ENCODE measurements at regions not wholly inside any gene's neighbourhood (a gene's known extent, or its start where the extent isn't known, plus 50 kb on each side); places are given as distances from the start of the nearest gene placed in this dataset.

GRCh38 chr13:22738357-22738756 lies 442.4 kb upstream of the SGCG start:
- Histone ChIP-seq H3K4me3 (ENCODE audit: control insufficient read depth in 2 of 3, extremely low read depth in 1 of 3, insufficient read depth in 2 of 3, low read depth in 1 of 3, low read length in 3 of 3) (no peak overlapping the region), H3K9me1 (ENCODE audit: control insufficient read depth, extremely low read depth, insufficient read depth, low read length) (no peaks in the 10 kb centered on the region), H3K4me2 (ENCODE audit: control insufficient read depth, extremely low read depth, insufficient read depth, low read depth, low read length) (no peak overlapping the region), H3K27ac (ENCODE audit: control insufficient read depth, insufficient read depth, low read length) (no peak overlapping the region), H3K4me1 (ENCODE audit: control insufficient read depth, extremely low read depth, insufficient read depth, low read length) (no peaks in the 10 kb centered on the region), H3K79me2 (ENCODE audit: control insufficient read depth, insufficient read depth, low read length) (no peaks in the 10 kb centered on the region), H3K27me3 (ENCODE audit: control insufficient read depth, extremely low read depth, insufficient read depth, low read length) (no peaks in the 10 kb centered on the region), H3K9ac (ENCODE audit: control insufficient read depth, extremely low read depth, insufficient read depth, low read length) (no peak overlapping the region), H3K9me3 (ENCODE audit: control insufficient read depth, low read depth, low read length) (no peaks in the 10 kb centered on the region), H3K36me3 (ENCODE audit: control insufficient read depth in 2 of 2, extremely low read depth in 1 of 2, insufficient read depth in 2 of 2, low read length in 2 of 2) (no peaks in the 10 kb centered on the region), H4K20me1 (ENCODE audit: control insufficient read depth, extremely low read depth, insufficient read depth, low read length) (no peaks in the 10 kb centered on the region), H2AFZ (ENCODE audit: control insufficient read depth, low read length) (no peak overlapping the region)
- FAIRE-seq: no peak
- DNase-seq (ENCODE audit: low read depth, low spot score): no peak
- TF ChIP-seq EZH2 (IDR thresholded peaks at IDR 0.05; ENCODE audit: low read length): no peak
- dilution Hi-C loops (cut with MboI; ENCODE audit: extremely low pct_ligation_motif_present, low sequenced_read_pairs): no loop called here

- H3K36me3 ChIP-seq (ENCODE audit: control insufficient read depth in 2 of 2, extremely low read depth in 1 of 2, insufficient read depth in 2 of 2, low read length in 2 of 2): no peaks in the 10 kb centered on the region
- H3K4me3 ChIP-seq (ENCODE audit: control insufficient read depth in 2 of 3, extremely low read depth in 1 of 3, insufficient read depth in 2 of 3, low read depth in 1 of 3, low read length in 3 of 3): no peak overlapping the region
- dilution Hi-C loops (cut with MboI; ENCODE audit: extremely low pct_ligation_motif_present, low sequenced_read_pairs): no loop called here
- no peaks in the 10 kb centered on the region for H3K9me3 ChIP-seq (ENCODE audit: control insufficient read depth, low read depth, low read length)
- no peak overlapping the region for H2AFZ ChIP-seq (ENCODE audit: control insufficient read depth, low read length)
- DNase-seq (ENCODE audit: low read depth, low spot score): no peak
- H4K20me1 ChIP-seq (ENCODE audit: control insufficient read depth, extremely low read depth, insufficient read depth, low read length): no peaks in the 10 kb centered on the region
- H3K9ac ChIP-seq (ENCODE audit: control insufficient read depth, extremely low read depth, insufficient read depth, low read length): no peak overlapping the region
- H3K27me3 ChIP-seq (ENCODE audit: control insufficient read depth, extremely low read depth, insufficient read depth, low read length): no peaks in the 10 kb centered on the region
- TF ChIP-seq EZH2 (IDR thresholded peaks at IDR 0.05; ENCODE audit: low read length) (no peak), CTCF (optimal IDR thresholded peaks at IDR 0.05 in 1 of 3, IDR thresholded peaks at IDR 0.05 in 1 of 3, conservative IDR thresholded peaks at IDR 0.05 in 1 of 3; ENCODE audit: extremely low read depth in 1 of 3, insufficient read depth in 2 of 3, low read length in 3 of 3) (peak in 1 of 3 experiments; percentile 27)
- H3K4me1 ChIP-seq (ENCODE audit: control insufficient read depth, extremely low read depth, insufficient read depth, low read length): no peaks in the 10 kb centered on the region
- no peaks in the 10 kb centered on the region for H3K79me2 ChIP-seq (ENCODE audit: control insufficient read depth, insufficient read depth, low read length)
- H3K4me2 ChIP-seq (ENCODE audit: control insufficient read depth, extremely low read depth, insufficient read depth, low read depth, low read length): no peak overlapping the region
- no peaks in the 10 kb centered on the region for H3K9me1 ChIP-seq (ENCODE audit: control insufficient read depth, extremely low read depth, insufficient read depth, low read length)
- no peak overlapping the region for H3K27ac ChIP-seq (ENCODE audit: control insufficient read depth, insufficient read depth, low read length)
- no peak for FAIRE-seq
These were observed 440.5 kb upstream of the SGCG start for GRCh38 chr13:22740264-22740663.

GRCh38 chr13:22744688-22745452 lies 435.9 kb upstream of the SGCG start:
- no peak overlapping the region for H3K9ac ChIP-seq (ENCODE audit: control insufficient read depth, extremely low read depth, insufficient read depth, low read length)
- dilution Hi-C loops (cut with MboI; ENCODE audit: extremely low pct_ligation_motif_present, low sequenced_read_pairs): no loop called here
- FAIRE-seq (no peak), DNase-seq (ENCODE audit: low read depth, low spot score) (no peak)
- no peak overlapping the region for H3K4me2 ChIP-seq (ENCODE audit: control insufficient read depth, extremely low read depth, insufficient read depth, low read depth, low read length)
- H3K79me2 ChIP-seq (ENCODE audit: control insufficient read depth, insufficient read depth, low read length): no peaks in the 10 kb centered on the region
- H4K20me1 ChIP-seq (ENCODE audit: control insufficient read depth, extremely low read depth, insufficient read depth, low read length): no peaks in the 10 kb centered on the region
- no peaks in the 10 kb centered on the region for H3K9me3 ChIP-seq (ENCODE audit: control insufficient read depth, low read depth, low read length)
- H3K36me3 ChIP-seq (ENCODE audit: control insufficient read depth in 2 of 2, extremely low read depth in 1 of 2, insufficient read depth in 2 of 2, low read length in 2 of 2): no peaks in the 10 kb centered on the region
- no peak overlapping the region for H2AFZ ChIP-seq (ENCODE audit: control insufficient read depth, low read length)
- no peaks in the 10 kb centered on the region for H3K27me3 ChIP-seq (ENCODE audit: control insufficient read depth, extremely low read depth, insufficient read depth, low read length)
- TF ChIP-seq CTCF (optimal IDR thresholded peaks at IDR 0.05 in 1 of 3, IDR thresholded peaks at IDR 0.05 in 1 of 3, conservative IDR thresholded peaks at IDR 0.05 in 1 of 3; ENCODE audit: extremely low read depth in 1 of 3, insufficient read depth in 2 of 3, low read length in 3 of 3): no peak
- TF ChIP-seq EZH2 (IDR thresholded peaks at IDR 0.05; ENCODE audit: low read length): no peak
- H3K4me1 ChIP-seq (ENCODE audit: control insufficient read depth, extremely low read depth, insufficient read depth, low read length): no peaks in the 10 kb centered on the region
- no peak overlapping the region for H3K27ac ChIP-seq (ENCODE audit: control insufficient read depth, insufficient read depth, low read length)
- no peaks in the 10 kb centered on the region for H3K9me1 ChIP-seq (ENCODE audit: control insufficient read depth, extremely low read depth, insufficient read depth, low read length)
- H3K4me3 ChIP-seq (ENCODE audit: control insufficient read depth in 2 of 3, extremely low read depth in 1 of 3, insufficient read depth in 2 of 3, low read depth in 1 of 3, low read length in 3 of 3): no peak overlapping the region

All from keratinocyte (primary cell).